Upper lobe of right lung (tissue), 1 donor: ENCODE measurements at regions not wholly inside any gene's neighbourhood (a gene's known extent, or its start where the extent isn't known, plus 50 kb on each side); places are given as distances from the start of the nearest gene placed in this dataset.

Source experiments
- ATAC-seq: fragments of 200-7000 bp; cut with Tn5 transposase; one replicate; pipeline ENCODE4 v1.9.1; 2020; ENCODE audit warnings: mild to moderate bottlenecking, moderate library complexity
- DNase-seq: peaks from one replicate; pipeline ENCODE4 v3.0.0-alpha.2; 2020
- H3K27ac ChIP-seq: fragments of 200-600 bp; one replicate; pipeline ENCODE4 v1.8.0; 2022
- H3K27me3 ChIP-seq: fragments of 200-600 bp; one replicate; pipeline ENCODE4 v1.8.0; 2022; ENCODE audit warnings: mild to moderate bottlenecking
- H3K36me3 ChIP-seq: fragments of 200-600 bp; one replicate; pipeline ENCODE4 v1.8.0; 2022
- H3K4me1 ChIP-seq: fragments of 200-600 bp; one replicate; pipeline ENCODE4 v1.8.0; 2022
- H3K4me3 ChIP-seq: fragments of 200-600 bp; one replicate; pipeline ENCODE4 v1.8.0; 2022; ENCODE audit warnings: mild to moderate bottlenecking
- H3K9me3 ChIP-seq: fragments of 200-600 bp; one replicate; pipeline ENCODE4 v1.8.0; 2022
- CTCF ChIP-seq: fragments of 200-600 bp; IDR thresholded peaks from one replicate; pipeline ENCODE4 v1.8.0; 2022; ENCODE audit warnings: antibody characterized with exemption
- intact Hi-C: fragments of 100-400 bp; cut with DNase I; formaldehyde crosslinking; loops from one replicate; pipeline ENCODE4 v1.11.0; 2022
- donor health status: DM: no; HTN: yes; CAD: no; lungs with severe emphysema.

- no peaks in the 10 kb centered on the region for H3K4me1 ChIP-seq
- ATAC-seq (no peak), DNase-seq (no peak)
- H3K9me3 ChIP-seq = no peaks in the 10 kb centered on the region
- no peak overlapping the region for H3K27ac ChIP-seq
- intact Hi-C loops = no loop called here
- no peaks in the 10 kb centered on the region for H3K36me3 ChIP-seq
- TF ChIP-seq CTCF = no peak
- H3K27me3 ChIP-seq = no peaks in the 10 kb centered on the region
- H3K4me3 ChIP-seq = no peak overlapping the region
Observed at GRCh38 chr1:189962181-189962580, 515.5 kb downstream of the BRINP3 start.

GRCh38 chr1:189970331-189971230, 507.1 kb downstream of the BRINP3 start:
- H3K27me3 ChIP-seq = no peaks in the 10 kb centered on the region
- no peak for ATAC-seq
- intact Hi-C loops = no loop called here
- no peaks in the 10 kb centered on the region for H3K36me3 ChIP-seq
- TF ChIP-seq CTCF = no peak
- H3K27ac ChIP-seq = no peak overlapping the region
- no peak for DNase-seq
- H3K9me3 ChIP-seq = no peaks in the 10 kb centered on the region
- no peak overlapping the region for H3K4me3 ChIP-seq
- no peaks in the 10 kb centered on the region for H3K4me1 ChIP-seq

- no peak for DNase-seq
Observed at GRCh38 chr1:189971656-189972055, 506.0 kb downstream of the BRINP3 start.

GRCh38 chr1:189977184-189977583, 500.5 kb downstream of the BRINP3 start:
- DNase-seq (no peak), ATAC-seq (no peak)
- no peak for TF ChIP-seq CTCF
- no peaks in the 10 kb centered on the region for H3K36me3 ChIP-seq
- H3K4me3 ChIP-seq = no peak overlapping the region
- no peaks in the 10 kb centered on the region for H3K27me3 ChIP-seq
- intact Hi-C loops = no loop called here
- H3K9me3 ChIP-seq = no peaks in the 10 kb centered on the region
- H3K4me1 ChIP-seq = no peaks in the 10 kb centered on the region
- H3K27ac ChIP-seq = no peak overlapping the region

More at GRCh38 chr1:189971656-189972055, 506.0 kb downstream of the BRINP3 start:
- no peak for ATAC-seq
- Histone ChIP-seq H3K27ac (no peak overlapping the region), H3K9me3 (no peaks in the 10 kb centered on the region), H3K4me1 (no peaks in the 10 kb centered on the region), H3K36me3 (no peaks in the 10 kb centered on the region), H3K4me3 (no peak overlapping the region), H3K27me3 (no peaks in the 10 kb centered on the region)
- TF ChIP-seq CTCF = no peak
- intact Hi-C loops = no loop called here

GRCh38 chr1:189983166-189983890, 494.3 kb downstream of the BRINP3 start:
- no peaks in the 10 kb centered on the region for H3K36me3 ChIP-seq
- intact Hi-C loops = no loop called here
- H3K4me3 ChIP-seq = no peak overlapping the region
- H3K9me3 ChIP-seq = no peaks in the 10 kb centered on the region
- TF ChIP-seq CTCF = no peak
- H3K27ac ChIP-seq = no peak overlapping the region
- H3K4me1 ChIP-seq = no peaks in the 10 kb centered on the region
- no peaks in the 10 kb centered on the region for H3K27me3 ChIP-seq
- no peak for ATAC-seq
- DNase-seq = no peak
